GM10266 (cell line): ENCODE measurements at regions not wholly inside any gene's neighbourhood (a gene's known extent, or its start where the extent isn't known, plus 50 kb on each side); places are given as distances from the start of the nearest gene placed in this dataset.

Experiments
- DNase-seq: peaks from one replicate; pipeline ENCODE4 v3.0.0; 2012; ENCODE audit errors: extremely low spot score
- CTCF ChIP-seq: IDR thresholded peaks from 2 replicates; pipeline ENCODE4 v1.5.1; 2012; ENCODE audit warnings: mild to moderate bottlenecking, low read depth; ENCODE audit not compliant: control insufficient read depth, insufficient read depth; ENCODE audit errors: missing control alignments

GRCh38 chr11:13868710-13869397 lies 93.7 kb upstream of the SPON1 start:
- TF ChIP-seq CTCF = no peak
- DNase-seq = no peak

- no peak for TF ChIP-seq CTCF
These were observed 93.1 kb upstream of the SPON1 start for GRCh38 chr11:13869398-13869886.

GRCh38 chr11:13874597-13874996 lies 87.9 kb upstream of the SPON1 start:
- DNase-seq = no peak
- TF ChIP-seq CTCF = no peak

More at GRCh38 chr11:13869398-13869886, 93.1 kb upstream of the SPON1 start:
- no peak for DNase-seq

GRCh38 chr11:13875643-13876042 lies 86.9 kb upstream of the SPON1 start:
- TF ChIP-seq CTCF = no peak
- DNase-seq = no peak

- no peak for TF ChIP-seq CTCF
- no peak for DNase-seq
These were observed 86.1 kb upstream of the SPON1 start for GRCh38 chr11:13876423-13876822.

GRCh38 chr11:13878077-13878476 lies 84.4 kb upstream of the SPON1 start:
- no peak for TF ChIP-seq CTCF

GRCh38 chr11:13880634-13881033 lies 81.9 kb upstream of the SPON1 start:
- no peak for TF ChIP-seq CTCF
- DNase-seq = no peak

More at GRCh38 chr11:13878077-13878476, 84.4 kb upstream of the SPON1 start:
- DNase-seq = no peak
